HUES48 (cell line): ENCODE measurements at regions not wholly inside any gene's neighbourhood (a gene's known extent, or its start where the extent isn't known, plus 50 kb on each side); places are given as distances from the start of the nearest gene placed in this dataset.

ENCODE experiments used
- H3K27ac ChIP-seq: one replicate; pipeline ENCODE4 v1.7.0; 2013; ENCODE audit warnings: low read depth, low read length, inconsistent platforms
- H3K27me3 ChIP-seq: 2 replicates; pipeline ENCODE4 v1.6.1; 2013; ENCODE audit warnings: mild to moderate bottlenecking, low read length; ENCODE audit not compliant: control insufficient read depth, insufficient read depth
- H3K36me3 ChIP-seq: 2 replicates; pipeline ENCODE4 v1.6.1; 2013; ENCODE audit warnings: low read length; ENCODE audit not compliant: control insufficient read depth, insufficient read depth
- H3K4me1 ChIP-seq: 2 replicates; pipeline ENCODE4 v1.6.1; 2013; ENCODE audit warnings: mild to moderate bottlenecking, low read length; ENCODE audit not compliant: control insufficient read depth, insufficient read depth
- H3K4me3 ChIP-seq: 2 replicates; pipeline ENCODE4 v1.5.1; 2013; ENCODE audit warnings: mild to moderate bottlenecking, low read depth, low read length
- H3K9ac ChIP-seq: 2 replicates; pipeline ENCODE4 v1.6.1; 2013; ENCODE audit warnings: mild to moderate bottlenecking, low read depth, low read length, moderate library complexity
- H3K9me3 ChIP-seq: 2 replicates; pipeline ENCODE4 v1.6.1; 2013; ENCODE audit warnings: low read length; ENCODE audit not compliant: control insufficient read depth, insufficient read depth

GRCh38 chr5:124796495-124796894 lies 50.1 kb upstream of the ZNF608 start:
- no peaks in the 10 kb centered on the region for H3K9me3 ChIP-seq

GRCh38 chr5:124797665-124798087 lies 51.2 kb upstream of the ZNF608 start:
- Histone ChIP-seq H3K36me3 (no peaks in the 10 kb centered on the region), H3K4me1 (peaks cover 9% of the 10 kb centered on the region; the same call in 1 of the 2 replicates), H3K27ac (no peak overlapping the region), H3K9ac (no peak overlapping the region), H3K4me3 (no peak overlapping the region), H3K9me3 (no peaks in the 10 kb centered on the region), H3K27me3 (no peaks in the 10 kb centered on the region)

More at GRCh38 chr5:124796495-124796894, 50.1 kb upstream of the ZNF608 start:
- Histone ChIP-seq H3K27ac (no peak overlapping the region), H3K4me1 (peaks cover 9% of the 10 kb centered on the region; the same call in 1 of the 2 replicates), H3K27me3 (no peaks in the 10 kb centered on the region), H3K9ac (no peak overlapping the region), H3K36me3 (no peaks in the 10 kb centered on the region), H3K4me3 (no peak overlapping the region)

- no peak overlapping the region for H3K9ac ChIP-seq
- no peaks in the 10 kb centered on the region for H3K9me3 ChIP-seq
- no peak overlapping the region for H3K4me3 ChIP-seq
- no peaks in the 10 kb centered on the region for H3K36me3 ChIP-seq
- H3K4me1 ChIP-seq = peaks cover 9% of the 10 kb centered on the region; the same call in 1 of the 2 replicates
- no peak overlapping the region for H3K27ac ChIP-seq
- H3K27me3 ChIP-seq = no peaks in the 10 kb centered on the region
Observed at GRCh38 chr5:124798890-124799289, 52.5 kb upstream of the ZNF608 start.

DNA sequence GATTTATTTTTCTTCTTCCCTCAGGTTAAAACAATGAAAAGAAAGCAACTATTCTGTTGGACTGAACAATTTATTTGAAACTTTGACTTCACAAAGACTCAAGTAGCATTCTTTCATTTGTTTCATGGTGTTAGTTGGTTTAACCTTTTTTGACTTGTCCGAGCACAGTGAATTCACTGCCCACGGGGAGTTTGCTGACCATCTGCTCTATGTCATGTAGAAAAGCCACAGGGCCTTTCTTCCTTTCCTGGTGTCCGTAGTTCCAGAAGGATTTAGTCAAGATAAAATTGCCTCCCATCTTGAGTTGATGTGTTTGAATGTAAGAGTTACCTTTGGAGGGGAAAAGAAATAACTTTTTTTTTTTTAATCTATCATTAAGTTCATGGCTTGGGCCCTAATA lies 55.1 kb upstream of the ZNF608 start:
- Histone ChIP-seq H3K27ac (no peak overlapping the region), H3K4me3 (no peak overlapping the region), H3K36me3 (no peaks in the 10 kb centered on the region), H3K9me3 (no peaks in the 10 kb centered on the region), H3K9ac (no peak overlapping the region), H3K27me3 (no peaks in the 10 kb centered on the region), H3K4me1 (peaks cover 5% of the 10 kb centered on the region)

- no peaks in the 10 kb centered on the region for H3K9me3 ChIP-seq
- no peak overlapping the region for H3K9ac ChIP-seq
- peaks cover 13% of the 10 kb centered on the region for H3K4me1 ChIP-seq
- H3K27me3 ChIP-seq = no peaks in the 10 kb centered on the region
- no peak overlapping the region for H3K4me3 ChIP-seq
- H3K27ac ChIP-seq = no peak overlapping the region
- H3K36me3 ChIP-seq = no peaks in the 10 kb centered on the region
Observed at GRCh38 chr5:124803617-124804323, 57.3 kb upstream of the ZNF608 start.

- H3K27ac ChIP-seq = peak overlapping the region; percentile 52
- no peaks in the 10 kb centered on the region for H3K9me3 ChIP-seq
- H3K27me3 ChIP-seq = no peaks in the 10 kb centered on the region
- no peak overlapping the region for H3K4me3 ChIP-seq
- H3K36me3 ChIP-seq = no peaks in the 10 kb centered on the region
- no peak overlapping the region for H3K9ac ChIP-seq
- peaks cover 17% of the 10 kb centered on the region for H3K4me1 ChIP-seq
Observed at GRCh38 chr5:124806026-124806372, 59.6 kb upstream of the ZNF608 start.

DNA sequence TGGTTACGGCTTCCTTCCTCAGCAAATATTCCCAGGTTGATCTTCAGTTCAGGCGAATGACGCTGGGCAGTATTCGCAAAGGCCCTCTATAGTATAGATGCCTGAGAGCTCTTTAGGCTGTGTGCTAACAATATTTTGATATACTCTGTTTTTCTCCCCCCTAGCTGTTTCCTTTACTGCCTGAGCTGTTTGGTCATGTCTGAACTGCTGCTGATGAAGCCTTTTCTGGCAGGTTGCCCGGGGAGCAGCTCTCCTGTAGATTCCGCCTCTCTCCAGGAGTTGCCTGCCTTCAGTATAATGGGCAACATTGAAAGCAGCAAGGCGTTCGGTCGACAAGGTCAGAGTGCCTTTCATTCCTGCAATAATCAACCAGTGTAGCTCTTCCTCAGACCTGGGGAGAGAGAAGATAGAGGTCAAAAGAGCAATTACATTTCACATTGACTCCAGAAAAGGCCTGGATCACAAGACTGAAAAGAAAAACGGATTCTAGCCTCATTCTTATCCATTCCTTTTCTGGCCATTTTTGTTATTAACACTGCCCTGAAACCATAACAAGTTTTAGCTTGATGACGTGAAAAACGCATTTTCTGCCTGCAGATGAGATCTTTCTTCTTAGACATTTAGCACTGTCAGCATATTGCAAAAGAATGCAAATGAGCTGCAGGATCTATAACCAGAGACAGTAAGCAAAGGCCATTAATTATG lies 60.1 kb upstream of the ZNF608 start:
- Histone ChIP-seq H3K9ac (no peak overlapping the region), H3K4me3 (no peak overlapping the region), H3K4me1 (peaks cover 17% of the 10 kb centered on the region), H3K36me3 (no peaks in the 10 kb centered on the region), H3K27ac (peak overlapping the region; percentile 52), H3K9me3 (no peaks in the 10 kb centered on the region), H3K27me3 (no peaks in the 10 kb centered on the region)

GRCh38 chr5:124808842-124809268 lies 62.4 kb upstream of the ZNF608 start:
- no peaks in the 10 kb centered on the region for H3K36me3 ChIP-seq
- H3K27ac ChIP-seq = no peak overlapping the region
- H3K4me1 ChIP-seq = peaks cover 17% of the 10 kb centered on the region
- no peaks in the 10 kb centered on the region for H3K9me3 ChIP-seq
- no peak overlapping the region for H3K9ac ChIP-seq
- H3K27me3 ChIP-seq = no peaks in the 10 kb centered on the region
- H3K4me3 ChIP-seq = no peak overlapping the region

DNA sequence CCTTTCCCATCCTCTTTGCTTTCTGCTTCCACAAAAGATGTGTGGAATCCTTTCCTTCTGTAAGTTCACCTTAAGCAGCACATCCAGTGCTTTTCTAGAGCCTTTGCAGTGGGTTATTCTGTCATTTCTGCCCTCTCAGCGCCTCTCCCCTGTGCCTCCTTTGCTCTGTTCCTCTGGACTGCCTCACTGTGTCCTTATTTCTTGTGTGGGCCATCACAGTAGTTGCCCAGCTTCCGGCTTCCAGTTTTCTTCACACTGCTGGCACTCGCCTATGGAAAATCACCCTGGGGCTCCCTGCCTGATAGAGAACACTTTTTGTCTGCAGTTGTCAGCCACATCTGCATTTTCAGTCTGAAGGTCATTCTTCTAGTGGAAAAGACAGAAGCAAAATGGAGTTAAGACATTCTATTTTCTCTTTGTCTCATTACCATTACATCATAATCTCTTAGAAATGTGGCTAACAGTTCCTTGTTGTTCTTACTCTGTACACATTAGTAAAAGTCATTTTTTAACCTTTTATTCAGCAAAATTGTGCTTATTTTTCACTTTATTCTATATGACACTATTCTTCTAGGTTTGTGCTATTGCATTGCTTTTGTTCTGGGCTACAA lies 64.1 kb upstream of the ZNF608 start:
- Histone ChIP-seq H3K27me3 (no peaks in the 10 kb centered on the region), H3K9ac (no peak overlapping the region), H3K9me3 (no peaks in the 10 kb centered on the region)

DNA sequence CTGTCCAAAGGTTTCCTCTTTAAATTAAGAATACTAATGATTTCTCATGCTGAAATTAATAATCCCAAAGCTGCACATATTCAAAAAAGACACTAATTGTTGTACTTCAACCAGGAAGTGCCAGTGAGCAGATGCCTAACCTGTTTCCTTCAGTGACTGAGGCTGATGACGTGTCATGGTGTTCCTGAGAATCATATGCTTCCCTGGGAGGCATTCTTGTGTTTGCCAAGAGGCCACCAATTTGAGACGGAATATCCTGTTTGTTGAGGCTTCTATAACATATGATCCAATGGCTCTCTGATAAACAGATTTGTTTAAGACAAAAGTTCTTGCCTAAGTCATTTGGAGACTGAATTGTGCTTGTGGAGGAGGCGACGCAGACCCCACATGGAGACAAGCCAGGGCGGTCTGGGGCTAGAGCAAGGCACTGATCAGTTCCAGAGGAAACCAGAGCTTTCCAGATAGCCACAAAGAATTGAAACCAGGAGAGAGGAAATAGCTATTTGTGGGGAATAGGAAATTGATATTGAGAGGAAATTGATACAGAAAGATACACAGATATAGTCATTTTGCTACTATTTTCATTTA lies 66.4 kb upstream of the ZNF608 start:
- Histone ChIP-seq H3K27ac (no peak overlapping the region), H3K4me3 (no peak overlapping the region)

More for the DNA sequence above, 64.1 kb upstream of the ZNF608 start:
- no peak overlapping the region for H3K4me3 ChIP-seq
- no peak overlapping the region for H3K27ac ChIP-seq
- H3K4me1 ChIP-seq = peaks cover 17% of the 10 kb centered on the region
- no peaks in the 10 kb centered on the region for H3K36me3 ChIP-seq

DNA sequence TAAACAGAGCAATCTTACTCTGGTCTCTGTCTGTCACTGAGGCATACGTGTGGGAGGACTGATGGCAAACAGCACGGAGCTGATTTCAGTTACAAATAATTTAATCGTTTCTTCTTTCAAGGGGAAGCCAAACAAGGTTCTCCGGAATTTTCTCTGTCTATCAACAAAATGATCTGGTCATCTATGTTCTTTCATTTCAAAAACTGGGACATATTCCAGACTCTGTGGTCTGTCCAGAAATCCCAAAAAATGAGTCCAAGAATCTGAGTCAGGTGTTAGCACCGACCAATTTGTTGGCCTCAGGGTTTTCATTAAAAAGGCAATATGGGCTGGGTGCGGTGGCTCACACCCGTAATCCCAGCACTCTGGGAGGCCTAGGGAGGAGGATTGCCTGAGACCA lies 69.9 kb upstream of the ZNF608 start:
- Histone ChIP-seq H3K9me3 (no peaks in the 10 kb centered on the region), H3K27me3 (no peaks in the 10 kb centered on the region), H3K4me1 (no peaks in the 10 kb centered on the region), H3K36me3 (no peaks in the 10 kb centered on the region), H3K27ac (no peak overlapping the region), H3K9ac (no peak overlapping the region), H3K4me3 (no peak overlapping the region)

More for the DNA sequence above, 66.4 kb upstream of the ZNF608 start:
- no peaks in the 10 kb centered on the region for H3K27me3 ChIP-seq
- H3K4me1 ChIP-seq = peaks cover 5% of the 10 kb centered on the region; the same call in 1 of the 2 replicates
- H3K9me3 ChIP-seq = no peaks in the 10 kb centered on the region
- H3K9ac ChIP-seq = no peak overlapping the region
- no peaks in the 10 kb centered on the region for H3K36me3 ChIP-seq
